Fibroblast of the aortic adventitia (primary cell): ENCODE measurements at regions not wholly inside any gene's neighbourhood (a gene's known extent, or its start where the extent isn't known, plus 50 kb on each side); places are given as distances from the start of the nearest gene placed in this dataset.

ENCODE experiments used
- DNase-seq: peaks from one replicate; pipeline ENCODE4 v3.0.0-alpha.2; 2010; ENCODE audit warnings: low read depth
- H3K4me3 ChIP-seq: 2 replicates; pipeline ENCODE4 v1.5.1; 2011; ENCODE audit warnings: low read depth, mild to moderate bottlenecking, control low read depth, low read length, moderate library complexity
- TF ChIP-seq, protein P1 (sequence below): IDR thresholded peaks from 2 replicates; pipeline ENCODE4 v1.5.1; 2011; ENCODE audit warnings: mild to moderate bottlenecking, low read length, control low read depth, inconsistent platforms; ENCODE audit not compliant: insufficient read depth

DNA sequence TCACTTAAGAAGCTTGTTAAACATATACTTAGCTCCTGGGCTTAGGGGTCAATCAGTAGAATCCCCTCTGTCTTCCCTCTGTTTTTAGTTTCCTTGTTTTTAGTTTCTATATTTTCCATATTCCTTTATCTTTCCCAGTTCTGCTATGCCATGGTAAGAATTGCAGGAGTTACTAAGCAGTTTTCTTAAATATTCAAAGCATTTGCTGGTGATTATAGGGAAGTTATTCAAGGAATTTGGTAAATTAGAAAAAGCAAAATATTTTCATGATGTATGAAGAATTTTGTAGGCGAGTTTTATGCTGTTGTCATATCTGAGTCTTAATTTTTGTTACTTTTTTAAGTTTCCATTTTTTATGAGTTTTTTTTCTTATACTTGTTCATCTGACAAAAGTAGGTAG lies 91.6 kb upstream of the NUDT6 start:
- H3K4me3 ChIP-seq: no peak overlapping the region
- peak; percentile 13 for DNase-seq
- TF ChIP-seq, protein P1, sequence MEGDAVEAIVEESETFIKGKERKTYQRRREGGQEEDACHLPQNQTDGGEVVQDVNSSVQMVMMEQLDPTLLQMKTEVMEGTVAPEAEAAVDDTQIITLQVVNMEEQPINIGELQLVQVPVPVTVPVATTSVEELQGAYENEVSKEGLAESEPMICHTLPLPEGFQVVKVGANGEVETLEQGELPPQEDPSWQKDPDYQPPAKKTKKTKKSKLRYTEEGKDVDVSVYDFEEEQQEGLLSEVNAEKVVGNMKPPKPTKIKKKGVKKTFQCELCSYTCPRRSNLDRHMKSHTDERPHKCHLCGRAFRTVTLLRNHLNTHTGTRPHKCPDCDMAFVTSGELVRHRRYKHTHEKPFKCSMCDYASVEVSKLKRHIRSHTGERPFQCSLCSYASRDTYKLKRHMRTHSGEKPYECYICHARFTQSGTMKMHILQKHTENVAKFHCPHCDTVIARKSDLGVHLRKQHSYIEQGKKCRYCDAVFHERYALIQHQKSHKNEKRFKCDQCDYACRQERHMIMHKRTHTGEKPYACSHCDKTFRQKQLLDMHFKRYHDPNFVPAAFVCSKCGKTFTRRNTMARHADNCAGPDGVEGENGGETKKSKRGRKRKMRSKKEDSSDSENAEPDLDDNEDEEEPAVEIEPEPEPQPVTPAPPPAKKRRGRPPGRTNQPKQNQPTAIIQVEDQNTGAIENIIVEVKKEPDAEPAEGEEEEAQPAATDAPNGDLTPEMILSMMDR: no peak

GRCh38 chr4:123017078-123017477 lies 94.7 kb upstream of the NUDT6 start:
- DNase-seq: no peak
- TF ChIP-seq, protein P1: no peak
- H3K4me3 ChIP-seq: no peak overlapping the region

GRCh38 chr4:123017636-123018395 lies 95.4 kb upstream of the NUDT6 start:
- TF ChIP-seq, protein P1: no peak
- DNase-seq: peak; percentile 64
- H3K4me3 ChIP-seq: no peak overlapping the region

DNA sequence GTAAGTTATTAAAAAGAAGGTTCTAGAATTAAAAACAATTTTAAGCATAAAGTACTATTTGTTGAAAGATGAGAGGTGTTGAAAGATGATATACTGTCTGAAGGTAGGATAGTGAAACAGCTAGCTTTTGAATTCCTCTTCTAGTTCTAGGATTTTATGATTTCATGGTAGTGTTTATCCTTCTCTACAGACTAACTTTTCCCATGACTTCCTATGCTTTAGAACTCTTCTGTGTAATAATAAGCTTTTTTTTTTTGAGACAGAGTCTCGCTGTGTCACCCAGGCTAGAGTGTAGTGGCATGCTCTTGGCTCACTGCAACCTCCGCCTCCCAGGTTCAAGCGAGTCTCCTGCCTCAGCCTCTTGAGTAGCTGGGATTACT lies 96.0 kb upstream of the NUDT6 start:
- TF ChIP-seq, protein P1: no peak
- DNase-seq: no peak
- H3K4me3 ChIP-seq: no peak overlapping the region

- no peak overlapping the region for H3K4me3 ChIP-seq
- no peak for DNase-seq
- TF ChIP-seq, protein P1: no peak
Measured at GRCh38 chr4:123020285-123020684, 97.9 kb upstream of the NUDT6 start.

DNA sequence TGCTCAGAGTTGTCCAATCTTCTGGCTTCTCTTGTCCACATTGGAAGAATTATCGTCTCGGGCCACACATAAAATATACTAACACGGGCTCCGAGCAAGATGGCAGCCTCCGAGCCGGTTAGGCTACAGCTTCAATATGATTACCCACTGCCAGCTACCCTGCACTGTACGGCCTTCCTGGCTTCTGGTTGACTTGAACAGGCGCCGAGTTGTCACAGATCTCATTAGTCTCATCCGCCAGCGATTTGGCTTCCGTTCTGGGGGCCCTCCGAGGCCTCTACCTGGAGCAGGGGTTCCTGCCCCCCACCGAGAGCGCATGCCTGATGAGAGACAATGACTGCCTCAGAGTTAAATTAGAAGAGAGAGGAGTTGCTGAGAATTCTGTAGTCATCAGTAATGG lies 101.2 kb upstream of the NUDT6 start:
- TF ChIP-seq, protein P1: no peak
- DNase-seq: no peak
- no peak overlapping the region for H3K4me3 ChIP-seq

DNA sequence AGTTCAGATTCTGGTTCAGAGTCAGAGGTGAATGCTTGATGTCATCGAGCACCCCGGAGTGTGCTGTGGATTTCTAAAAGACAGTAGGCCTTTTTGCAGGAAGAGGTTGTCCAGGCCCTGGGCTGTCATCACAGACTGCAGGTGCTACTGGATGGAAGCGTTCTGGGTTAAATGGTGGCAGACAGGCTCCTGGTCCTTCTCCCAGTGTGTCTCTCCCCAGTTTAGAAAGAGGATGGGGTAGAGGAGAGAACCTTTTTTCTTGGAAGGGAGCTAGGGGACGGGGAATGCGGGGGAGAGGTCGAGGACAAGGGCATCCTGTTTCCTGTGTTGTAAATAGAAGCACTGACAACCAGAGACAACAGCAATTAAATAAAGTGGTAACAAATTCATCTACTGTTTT lies 102.3 kb upstream of the NUDT6 start:
- TF ChIP-seq, protein P1: no peak
- no peak overlapping the region for H3K4me3 ChIP-seq

More for the DNA sequence above, 102.3 kb upstream of the NUDT6 start:
- no peak for DNase-seq
